WTC11 (cell line): ENCODE measurements at regions not wholly inside any gene's neighbourhood (a gene's known extent, or its start where the extent isn't known, plus 50 kb on each side); places are given as distances from the start of the nearest gene placed in this dataset.

Source experiments
- ATAC-seq: fragments of 200-7000 bp; cut with Tn5 transposase; 2 replicates; pipeline ENCODE4 v1.10.0; 2021; ENCODE audit warnings: mild to moderate bottlenecking, moderate library complexity
- CTCF ChIA-PET: fragments of 300-600 bp; sonication (Branson Sonifier 250); formaldehyde crosslinking; loops from one replicate; lab custom pipeline; 2021; ENCODE audit warnings: antibody characterized with exemption; lab: Charles Lee
- POLR2A ChIA-PET: fragments of 350-600 bp; sonication (Branson Sonifier 250); formaldehyde crosslinking; loops from one replicate; lab custom pipeline; 2021; ENCODE audit warnings: antibody characterized with exemption; lab: Charles Lee
- DNase-seq: peaks from one replicate; pipeline ENCODE4 v3.0.0; 2021; ENCODE audit warnings: low spot score
- H3K27ac Mint-ChIP-seq: 2 replicates; pipeline ENCODE4 v1.8.0; 2021; ENCODE audit warnings: mixed read lengths
- H3K27me3 Mint-ChIP-seq: 2 replicates; pipeline ENCODE4 v1.8.0; 2021; ENCODE audit warnings: low read depth, mild to moderate bottlenecking, moderate library complexity, mixed read lengths
- H3K36me3 Mint-ChIP-seq: 2 replicates; pipeline ENCODE4 v1.8.0; 2021; ENCODE audit warnings: mixed read lengths
- H3K4me1 Mint-ChIP-seq: 2 replicates; pipeline ENCODE4 v1.8.0; 2022; ENCODE audit warnings: mixed read lengths
- H3K4me3 Mint-ChIP-seq: 2 replicates; pipeline ENCODE4 v1.8.0; 2021; ENCODE audit warnings: mild to moderate bottlenecking, moderate library complexity, mixed read lengths
- H3K9me3 Mint-ChIP-seq: 2 replicates; pipeline ENCODE4 v1.8.0; 2021; ENCODE audit warnings: mixed read lengths
- ATF6 ChIP-seq: sonication (generic); formaldehyde crosslinking; IDR thresholded peaks from 2 replicates; pipeline ENCODE4 v1.8.1; 2023; ENCODE audit warnings: mild to moderate bottlenecking, missing genetic modification reagents
- E2F1 ChIP-seq: sonication (generic); formaldehyde crosslinking; IDR thresholded peaks from 2 replicates; pipeline ENCODE4 v1.8.0; 2022; ENCODE audit warnings: mild to moderate bottlenecking, missing genetic modification reagents
- FOXK1 ChIP-seq: sonication (generic); formaldehyde crosslinking; IDR thresholded peaks from 2 replicates; pipeline ENCODE4 v1.8.0; 2022; ENCODE audit warnings: mild to moderate bottlenecking, moderate library complexity, missing genetic modification reagents
- FOXP4 ChIP-seq: sonication (generic); formaldehyde crosslinking; IDR thresholded peaks from 2 replicates; pipeline ENCODE4 v1.8.0; 2022; ENCODE audit warnings: mild to moderate bottlenecking, missing genetic modification reagents
- IRF2 ChIP-seq: sonication (generic); formaldehyde crosslinking; IDR thresholded peaks from 2 replicates; pipeline ENCODE4 v1.8.0; 2022; ENCODE audit warnings: low read depth, missing genetic modification reagents, borderline replicate concordance
- JAZF1 ChIP-seq: fragments of 250-450 bp; sonication (Bioruptor Pico); IDR thresholded peaks from 2 replicates; pipeline ENCODE4 v1.9.0; 2021; ENCODE audit warnings: moderate library complexity, mild to moderate bottlenecking, inconsistent platforms
- NR2C2 ChIP-seq: sonication (generic); formaldehyde crosslinking; IDR thresholded peaks from 2 replicates; pipeline ENCODE4 v1.8.0; 2022; ENCODE audit warnings: mild to moderate bottlenecking, missing genetic modification reagents
- PRDM15 ChIP-seq: sonication (generic); formaldehyde crosslinking; IDR thresholded peaks from 2 replicates; pipeline ENCODE4 v1.8.0; 2022; ENCODE audit warnings: missing genetic modification reagents
- ZNF121 ChIP-seq: sonication (generic); formaldehyde crosslinking; IDR thresholded peaks from 2 replicates; pipeline ENCODE4 v1.8.0; 2023; ENCODE audit warnings: missing genetic modification reagents
- ZNF423 ChIP-seq: fragments of 250-450 bp; sonication (Bioruptor Pico); IDR thresholded peaks from 2 replicates; pipeline ENCODE4 v2.1.2; 2022; ENCODE audit warnings: mild to moderate bottlenecking, moderate library complexity
- ZNF671 ChIP-seq: fragments of 250-450 bp; sonication (Bioruptor Pico); IDR thresholded peaks from 2 replicates; pipeline ENCODE4 v1.8.0; 2021; ENCODE audit warnings: mild to moderate bottlenecking
- TF ChIP-seq, protein P1 (sequence below): fragments of 250-450 bp; sonication (Bioruptor Pico); conservative IDR thresholded peaks from 2 replicates; pipeline ENCODE4 v1.9.0; 2021; ENCODE audit warnings: mild to moderate bottlenecking
- TF ChIP-seq, protein P2 (sequence below): sonication (generic); formaldehyde crosslinking; IDR thresholded peaks from 2 replicates; pipeline ENCODE4 v1.8.1; 2023; ENCODE audit warnings: mild to moderate bottlenecking, missing genetic modification reagents
- TF ChIP-seq, protein P3 (sequence below): sonication (generic); formaldehyde crosslinking; IDR thresholded peaks from 2 replicates; pipeline ENCODE4 v1.8.0; 2023; ENCODE audit warnings: missing genetic modification reagents
- TF ChIP-seq, protein P4 (sequence below): fragments of 250-450 bp; sonication (Bioruptor Pico); IDR thresholded peaks from 2 replicates; pipeline ENCODE4 v1.8.0; 2021; ENCODE audit warnings: mild to moderate bottlenecking
- TF ChIP-seq, protein P5 (sequence below): fragments of 250-450 bp; sonication (Bioruptor Pico); IDR thresholded peaks from 2 replicates; pipeline ENCODE4 v2.1.2; 2022; ENCODE audit warnings: mild to moderate bottlenecking, moderate library complexity

DNA sequence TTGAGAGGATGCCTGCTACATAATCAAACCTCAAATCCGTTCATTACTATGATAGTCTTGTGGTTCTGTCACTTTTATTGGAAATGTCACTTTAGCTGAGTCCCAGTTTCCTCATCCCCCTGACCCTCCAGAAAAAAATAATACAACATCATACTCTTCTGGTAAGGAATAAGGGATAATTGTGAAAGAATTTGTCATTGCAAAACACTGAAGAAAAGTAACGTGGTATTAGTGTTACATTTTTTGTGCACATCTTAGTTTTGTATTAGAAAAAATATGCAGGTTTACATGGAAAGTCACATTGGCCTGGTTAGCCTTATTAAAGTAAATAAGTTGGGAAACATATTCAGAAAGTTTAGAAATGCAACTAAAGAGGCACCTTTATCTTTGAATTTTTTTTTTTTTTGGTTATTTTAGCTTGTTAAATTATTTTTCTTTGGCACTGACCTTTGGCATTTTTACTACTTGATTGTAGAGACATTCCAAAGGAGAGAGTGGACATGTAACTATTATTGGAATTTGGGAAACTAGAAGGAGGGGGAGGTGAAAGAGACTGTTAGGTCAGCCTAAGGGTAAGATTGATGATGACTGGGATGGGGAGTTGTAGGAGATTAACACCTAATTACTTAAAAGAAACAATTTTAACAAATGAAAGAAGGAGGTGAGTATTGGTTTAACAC lies 462.2 kb upstream of the RARB start:
- Mint-ChIP-seq H3K9me3 (no peaks in the 10 kb centered on the region), H3K4me3 (no peak overlapping the region), H3K27ac (no peak overlapping the region), H3K36me3 (no peaks in the 10 kb centered on the region)
- ChIA-PET CTCF (no interaction called here), POLR2A (no interaction called here)
- no peak for ATAC-seq
- TF ChIP-seq ATF6 (CRISPR knock-in tag), result no peak
- no peak for TF ChIP-seq ZNF671 (CRISPR knock-in tag)
- TF ChIP-seq, protein P1, sequence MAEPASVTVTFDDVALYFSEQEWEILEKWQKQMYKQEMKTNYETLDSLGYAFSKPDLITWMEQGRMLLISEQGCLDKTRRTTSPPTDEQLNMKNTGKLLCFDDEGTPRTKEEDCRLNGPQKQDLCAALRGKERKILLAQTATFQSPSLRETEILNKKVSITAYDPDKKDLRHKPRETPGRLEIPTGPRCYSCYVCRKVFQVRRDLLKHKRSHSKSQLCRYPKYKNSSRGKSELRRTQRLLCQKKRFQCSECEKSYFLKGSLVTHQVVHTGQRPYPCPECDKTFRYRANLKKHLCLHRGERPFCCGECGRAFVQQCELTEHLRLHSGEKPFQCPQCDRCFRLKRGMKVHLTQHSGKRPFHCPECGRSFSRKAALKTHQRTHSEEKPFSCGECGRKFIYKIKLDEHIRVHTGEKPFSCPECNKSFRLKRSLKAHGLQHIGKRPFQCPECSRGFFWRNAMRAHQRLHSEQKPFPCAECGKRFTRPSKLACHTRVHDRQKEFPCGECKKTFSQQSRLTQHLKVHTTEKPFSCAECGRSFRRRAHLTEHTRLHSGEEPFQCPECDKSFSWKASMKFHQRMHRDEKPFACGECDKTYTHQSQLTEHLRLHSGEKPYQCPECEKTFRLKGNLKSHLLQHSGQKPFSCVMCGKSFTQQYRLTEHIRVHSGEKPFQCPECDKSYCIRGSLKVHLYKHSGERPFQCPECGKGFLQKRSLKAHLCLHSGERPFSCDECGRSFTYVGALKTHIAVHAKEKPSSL, result no peak
- TF ChIP-seq, protein P2, sequence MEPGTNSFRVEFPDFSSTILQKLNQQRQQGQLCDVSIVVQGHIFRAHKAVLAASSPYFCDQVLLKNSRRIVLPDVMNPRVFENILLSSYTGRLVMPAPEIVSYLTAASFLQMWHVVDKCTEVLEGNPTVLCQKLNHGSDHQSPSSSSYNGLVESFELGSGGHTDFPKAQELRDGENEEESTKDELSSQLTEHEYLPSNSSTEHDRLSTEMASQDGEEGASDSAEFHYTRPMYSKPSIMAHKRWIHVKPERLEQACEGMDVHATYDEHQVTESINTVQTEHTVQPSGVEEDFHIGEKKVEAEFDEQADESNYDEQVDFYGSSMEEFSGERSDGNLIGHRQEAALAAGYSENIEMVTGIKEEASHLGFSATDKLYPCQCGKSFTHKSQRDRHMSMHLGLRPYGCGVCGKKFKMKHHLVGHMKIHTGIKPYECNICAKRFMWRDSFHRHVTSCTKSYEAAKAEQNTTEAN (CRISPR knock-in tag), result no peak
- no peak for TF ChIP-seq FOXK1
- TF ChIP-seq, protein P3, sequence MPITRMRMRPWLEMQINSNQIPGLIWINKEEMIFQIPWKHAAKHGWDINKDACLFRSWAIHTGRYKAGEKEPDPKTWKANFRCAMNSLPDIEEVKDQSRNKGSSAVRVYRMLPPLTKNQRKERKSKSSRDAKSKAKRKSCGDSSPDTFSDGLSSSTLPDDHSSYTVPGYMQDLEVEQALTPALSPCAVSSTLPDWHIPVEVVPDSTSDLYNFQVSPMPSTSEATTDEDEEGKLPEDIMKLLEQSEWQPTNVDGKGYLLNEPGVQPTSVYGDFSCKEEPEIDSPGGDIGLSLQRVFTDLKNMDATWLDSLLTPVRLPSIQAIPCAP (CRISPR knock-in tag), result no peak
- TF ChIP-seq NR2C2 (CRISPR knock-in tag), result no peak
- TF ChIP-seq IRF2 (CRISPR knock-in tag), result no peak
- TF ChIP-seq, protein P4, sequence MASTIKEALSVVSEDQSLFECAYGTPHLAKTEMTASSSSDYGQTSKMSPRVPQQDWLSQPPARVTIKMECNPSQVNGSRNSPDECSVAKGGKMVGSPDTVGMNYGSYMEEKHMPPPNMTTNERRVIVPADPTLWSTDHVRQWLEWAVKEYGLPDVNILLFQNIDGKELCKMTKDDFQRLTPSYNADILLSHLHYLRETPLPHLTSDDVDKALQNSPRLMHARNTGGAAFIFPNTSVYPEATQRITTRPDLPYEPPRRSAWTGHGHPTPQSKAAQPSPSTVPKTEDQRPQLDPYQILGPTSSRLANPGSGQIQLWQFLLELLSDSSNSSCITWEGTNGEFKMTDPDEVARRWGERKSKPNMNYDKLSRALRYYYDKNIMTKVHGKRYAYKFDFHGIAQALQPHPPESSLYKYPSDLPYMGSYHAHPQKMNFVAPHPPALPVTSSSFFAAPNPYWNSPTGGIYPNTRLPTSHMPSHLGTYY, result no peak
- no peak for TF ChIP-seq E2F1 (CRISPR knock-in tag)
- no peak for TF ChIP-seq JAZF1
- TF ChIP-seq, all 79 proteins: peak for 0
- DNase-seq, result no peak
- Mint-ChIP-seq H3K27me3 (no peaks in the 10 kb centered on the region), H3K4me1 (no peaks in the 10 kb centered on the region)

- H3K27ac Mint-ChIP-seq, result no peak overlapping the region
- H3K4me1 Mint-ChIP-seq, result no peaks in the 10 kb centered on the region
- DNase-seq (no peak), ATAC-seq (no peak)
- ChIA-PET CTCF (no interaction called here), POLR2A (no interaction called here)
- no peaks in the 10 kb centered on the region for H3K36me3 Mint-ChIP-seq
- no peak overlapping the region for H3K4me3 Mint-ChIP-seq
- no peaks in the 10 kb centered on the region for H3K27me3 Mint-ChIP-seq
- H3K9me3 Mint-ChIP-seq, result no peaks in the 10 kb centered on the region
- no peak for TF ChIP-seq PRDM15 (CRISPR knock-in tag)
- no peak for TF ChIP-seq ZNF121 (CRISPR knock-in tag)
- no peak for TF ChIP-seq FOXP4 (CRISPR knock-in tag)
- TF ChIP-seq, protein P5, sequence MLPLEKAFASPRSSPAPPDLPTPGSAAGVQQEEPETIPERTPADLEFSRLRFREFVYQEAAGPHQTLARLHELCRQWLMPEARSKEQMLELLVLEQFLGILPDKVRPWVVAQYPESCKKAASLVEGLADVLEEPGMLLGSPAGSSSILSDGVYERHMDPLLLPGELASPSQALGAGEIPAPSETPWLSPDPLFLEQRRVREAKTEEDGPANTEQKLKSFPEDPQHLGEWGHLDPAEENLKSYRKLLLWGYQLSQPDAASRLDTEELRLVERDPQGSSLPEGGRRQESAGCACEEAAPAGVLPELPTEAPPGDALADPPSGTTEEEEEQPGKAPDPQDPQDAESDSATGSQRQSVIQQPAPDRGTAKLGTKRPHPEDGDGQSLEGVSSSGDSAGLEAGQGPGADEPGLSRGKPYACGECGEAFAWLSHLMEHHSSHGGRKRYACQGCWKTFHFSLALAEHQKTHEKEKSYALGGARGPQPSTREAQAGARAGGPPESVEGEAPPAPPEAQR, result no peak
- no peak for TF ChIP-seq ZNF423 (CRISPR knock-in tag)
Measured at GRCh38 chr3:24968036-24968435, 460.0 kb upstream of the RARB start.
